A549 (cell line): ENCODE measurements at regions not wholly inside any gene's neighbourhood (a gene's known extent, or its start where the extent isn't known, plus 50 kb on each side); places are given as distances from the start of the nearest gene placed in this dataset.

ENCODE experiments used
- POLR2A ChIP-seq: IDR thresholded peaks from 2 replicates; pipeline ENCODE4 v1.6.1; 2012; ENCODE audit warnings: mild to moderate bottlenecking, low read length
- SMC3 ChIP-seq: fragments of >200 bp; sonication (Bioruptor Twin); formaldehyde crosslinking; IDR thresholded peaks from 3 replicates; pipeline ENCODE4 v1.6.1; 2018; ENCODE audit warnings: inconsistent platforms

- TF ChIP-seq SMC3, result no peak
- no peak for TF ChIP-seq POLR2A
These were observed 97.1 kb upstream of the APC start for GRCh38 chr5:112640546-112640945.
